ENCODE measurements at regions not wholly inside any gene's neighbourhood (a gene's known extent, or its start where the extent isn't known, plus 50 kb on each side); places are given as distances from the start of the nearest gene placed in this dataset.

DNA sequence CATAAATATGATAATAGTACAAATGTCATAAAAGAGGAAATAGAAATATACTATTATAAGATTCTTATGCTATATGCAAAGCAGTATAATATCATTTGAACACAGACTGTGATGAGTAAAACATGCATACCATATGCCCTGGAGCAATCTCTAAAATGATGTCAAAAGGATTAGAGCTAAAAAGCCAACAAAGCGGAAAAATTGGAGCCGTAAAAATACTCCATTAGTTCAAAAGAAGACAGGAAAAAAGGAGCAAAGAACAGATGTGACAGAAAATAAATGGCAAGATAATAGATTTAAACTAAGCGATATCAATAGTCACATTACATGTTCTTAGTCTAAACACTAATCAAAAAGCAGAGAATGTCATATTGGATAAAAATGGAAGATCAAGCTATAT, 191.0 kb upstream of the PLPP4 start:
- no peaks in the 10 kb centered on the region for H3K36me3 Mint-ChIP-seq (ENCODE audit: insufficient read depth)
- no peaks in the 10 kb centered on the region for H3K9me3 Mint-ChIP-seq
- no peak overlapping the region for H3K4me3 Mint-ChIP-seq
- DNase-seq: no peak
- H3K27me3 Mint-ChIP-seq: peaks cover 22 to 43% of the 10 kb centered on the region in 2 donors
- ATAC-seq (replicated peaks): no peak
- H3K27ac Mint-ChIP-seq: no peak overlapping the region
- no peaks in the 10 kb centered on the region for H3K4me1 Mint-ChIP-seq (ENCODE audit: low read depth in 2 of 2)

DNA sequence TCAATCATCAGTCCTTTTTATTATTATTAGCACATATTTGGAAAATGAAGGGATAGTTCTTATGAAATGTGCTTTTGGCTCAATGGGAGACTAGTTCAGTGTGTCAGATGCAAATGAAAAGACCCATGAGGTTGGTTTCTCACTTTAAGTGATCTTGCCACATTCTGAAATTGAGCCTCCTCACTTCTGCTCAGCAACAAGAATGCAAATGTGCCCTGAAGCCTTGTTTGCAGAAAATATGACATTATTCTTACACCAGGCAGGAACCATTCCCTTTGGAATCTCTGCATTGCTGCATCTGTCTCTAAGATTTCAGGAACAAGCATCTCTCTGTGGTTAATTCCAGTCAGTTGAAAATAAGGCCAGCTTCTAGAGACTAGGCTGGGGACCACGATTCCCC, 186.1 kb upstream of the PLPP4 start:
- no peak for ATAC-seq (replicated peaks)
- Mint-ChIP-seq H3K9me3 (peaks cover 0 to 1% of the 10 kb centered on the region in 2 donors), H3K27ac (no peak overlapping the region), H3K27me3 (peaks cover 0 to 4% of the 10 kb centered on the region in 2 donors), H3K4me3 (no peak overlapping the region), H3K4me1 (ENCODE audit: low read depth in 2 of 2) (no peaks in the 10 kb centered on the region), H3K36me3 (ENCODE audit: insufficient read depth) (no peaks in the 10 kb centered on the region)
- no peak for DNase-seq

DNA sequence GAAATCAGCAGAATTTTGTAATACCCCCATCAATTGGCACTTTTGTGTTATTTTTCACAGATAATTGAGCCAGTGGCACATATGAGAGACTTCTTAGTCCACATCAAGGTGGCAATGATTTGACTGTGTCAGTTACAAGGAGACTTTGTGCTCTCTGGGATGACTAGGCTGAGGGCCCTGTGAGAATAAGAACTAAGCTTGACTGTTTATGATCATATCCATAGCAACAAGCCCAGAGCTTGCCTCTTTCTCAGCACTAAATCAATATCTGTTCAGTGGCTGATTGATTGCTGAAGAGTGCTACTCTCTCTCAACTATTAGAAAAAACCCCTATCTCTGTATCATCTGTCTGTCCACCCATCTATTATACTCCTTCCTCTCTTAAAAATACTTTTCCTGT, 185.3 kb upstream of the PLPP4 start:
- peaks cover 0 to 7% of the 10 kb centered on the region in 2 donors for H3K27me3 Mint-ChIP-seq
- H3K36me3 Mint-ChIP-seq (ENCODE audit: insufficient read depth): no peaks in the 10 kb centered on the region
- H3K4me1 Mint-ChIP-seq (ENCODE audit: low read depth in 2 of 2): no peaks in the 10 kb centered on the region
- DNase-seq (no peak), ATAC-seq (replicated peaks) (no peak)
- H3K9me3 Mint-ChIP-seq: peaks cover 0 to 9% of the 10 kb centered on the region in 2 donors
- H3K4me3 Mint-ChIP-seq: no peak overlapping the region
- no peak overlapping the region for H3K27ac Mint-ChIP-seq

DNA sequence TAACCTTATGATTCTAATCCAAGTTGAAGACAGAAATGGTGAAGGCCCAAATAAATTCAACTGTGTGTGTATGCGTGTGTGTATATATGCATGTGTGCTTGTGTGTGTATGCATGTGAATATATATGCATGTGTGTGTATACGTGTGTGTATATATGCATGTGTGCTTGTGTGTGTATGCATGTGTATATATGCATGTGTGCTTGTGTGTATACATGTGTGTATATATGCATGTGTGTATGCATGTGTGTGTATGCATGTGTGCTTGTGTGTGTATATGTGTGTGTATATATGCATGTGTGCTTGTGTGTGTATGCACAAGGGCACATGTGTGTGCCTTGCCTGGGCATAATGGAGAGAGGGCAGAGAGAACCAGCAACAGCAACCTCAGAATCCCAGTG, 184.7 kb upstream of the PLPP4 start:
- Mint-ChIP-seq H3K27ac (no peak overlapping the region), H3K9me3 (peaks cover 0 to 10% of the 10 kb centered on the region in 2 donors), H3K4me1 (ENCODE audit: low read depth in 2 of 2) (no peaks in the 10 kb centered on the region), H3K27me3 (peaks cover 0 to 13% of the 10 kb centered on the region in 2 donors), H3K4me3 (no peak overlapping the region), H3K36me3 (ENCODE audit: insufficient read depth) (no peaks in the 10 kb centered on the region)
- ATAC-seq (replicated peaks) (no peak), DNase-seq (no peak)

DNA sequence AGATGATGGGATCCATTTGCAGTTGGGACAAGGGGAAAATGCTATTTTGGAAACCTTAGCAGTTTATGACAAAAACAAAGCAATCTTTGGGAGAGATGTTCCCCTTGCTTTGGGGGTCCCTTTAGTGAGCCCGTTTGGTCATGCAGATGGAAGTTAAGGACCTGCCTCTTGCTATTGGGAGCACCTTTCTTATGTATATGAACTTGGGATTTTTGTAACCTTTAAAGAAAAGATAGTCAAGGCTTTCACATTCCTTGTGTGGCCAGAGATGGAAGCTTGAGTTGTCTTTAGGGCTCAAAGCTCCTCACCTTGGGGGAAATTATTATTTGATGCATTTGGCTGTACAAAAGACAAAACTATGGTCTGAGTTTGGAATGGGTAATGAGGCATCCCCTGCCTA, 179.0 kb upstream of the PLPP4 start:
- Mint-ChIP-seq H3K4me1 (ENCODE audit: low read depth in 2 of 2) (no peaks in the 10 kb centered on the region), H3K27ac (no peak overlapping the region), H3K36me3 (ENCODE audit: insufficient read depth) (no peaks in the 10 kb centered on the region), H3K27me3 (peaks cover 9 to 24% of the 10 kb centered on the region in 2 donors), H3K9me3 (peaks cover 0 to 10% of the 10 kb centered on the region in 2 donors), H3K4me3 (no peak overlapping the region)
- ATAC-seq (replicated peaks) (no peak), DNase-seq (no peak)

DNA sequence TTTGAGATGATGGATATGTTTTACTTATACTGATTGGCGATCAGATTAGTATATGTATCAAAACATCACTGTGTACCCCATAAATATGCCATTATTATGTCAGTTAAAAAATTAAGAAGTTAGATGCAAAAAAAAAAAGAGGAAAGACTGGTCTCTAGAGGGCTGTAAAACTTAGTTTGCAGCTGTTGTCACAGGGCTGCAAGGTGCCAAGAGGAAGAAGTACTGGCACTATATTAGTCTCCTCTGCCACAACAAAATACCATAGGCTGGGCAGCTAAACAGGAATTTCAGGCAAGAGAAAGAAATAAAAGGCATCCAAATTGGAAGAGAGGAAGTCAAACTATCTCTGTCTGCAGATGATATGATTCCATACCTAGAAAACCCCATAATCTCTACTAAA, 177.8 kb upstream of the PLPP4 start:
- Mint-ChIP-seq H3K4me1 (ENCODE audit: low read depth in 2 of 2) (no peaks in the 10 kb centered on the region), H3K9me3 (peaks cover 0 to 10% of the 10 kb centered on the region in 2 donors), H3K36me3 (ENCODE audit: insufficient read depth) (no peaks in the 10 kb centered on the region), H3K4me3 (no peak overlapping the region), H3K27me3 (peaks cover 9 to 24% of the 10 kb centered on the region in 2 donors), H3K27ac (no peak overlapping the region)
- ATAC-seq (replicated peaks): no peak
- DNase-seq: no peak

DNA sequence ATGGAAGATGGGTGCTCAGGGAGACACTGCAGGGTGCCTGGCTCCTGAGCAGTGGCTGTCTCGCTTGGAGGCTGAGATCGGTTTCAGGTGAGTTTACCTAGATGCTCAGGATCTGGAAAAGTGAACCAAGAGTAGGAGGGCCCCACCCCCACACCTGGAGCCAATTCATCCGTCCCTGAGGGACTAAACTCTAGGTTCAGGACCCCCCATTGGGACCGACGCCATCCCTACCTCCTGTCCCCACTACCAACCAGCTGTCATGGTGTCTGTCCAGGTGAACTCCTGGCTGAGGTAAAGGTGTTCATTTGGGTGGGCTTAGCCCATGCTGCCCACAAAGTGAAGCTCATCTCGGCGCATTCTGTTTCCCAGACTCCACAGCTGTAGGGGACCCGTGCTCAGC, 174.6 kb upstream of the PLPP4 start:
- no peaks in the 10 kb centered on the region for H3K9me3 Mint-ChIP-seq
- H3K4me1 Mint-ChIP-seq (ENCODE audit: low read depth in 2 of 2): no peaks in the 10 kb centered on the region
- no peaks in the 10 kb centered on the region for H3K36me3 Mint-ChIP-seq (ENCODE audit: insufficient read depth)
- no peak overlapping the region for H3K4me3 Mint-ChIP-seq
- no peak for ATAC-seq (replicated peaks)
- H3K27me3 Mint-ChIP-seq: peaks cover 9 to 11% of the 10 kb centered on the region in 2 donors
- DNase-seq: no peak
- no peak overlapping the region for H3K27ac Mint-ChIP-seq

- Mint-ChIP-seq H3K27ac (no peak overlapping the region), H3K4me3 (no peak overlapping the region), H3K4me1 (ENCODE audit: low read depth in 2 of 2) (no peaks in the 10 kb centered on the region), H3K27me3 (peaks cover 9 to 11% of the 10 kb centered on the region in 2 donors), H3K36me3 (ENCODE audit: insufficient read depth) (no peaks in the 10 kb centered on the region), H3K9me3 (no peaks in the 10 kb centered on the region)
- ATAC-seq (replicated peaks) (no peak), DNase-seq (no peak)
Observed at GRCh38 chr10:120282846-120283492, 174.1 kb upstream of the PLPP4 start.

DNA sequence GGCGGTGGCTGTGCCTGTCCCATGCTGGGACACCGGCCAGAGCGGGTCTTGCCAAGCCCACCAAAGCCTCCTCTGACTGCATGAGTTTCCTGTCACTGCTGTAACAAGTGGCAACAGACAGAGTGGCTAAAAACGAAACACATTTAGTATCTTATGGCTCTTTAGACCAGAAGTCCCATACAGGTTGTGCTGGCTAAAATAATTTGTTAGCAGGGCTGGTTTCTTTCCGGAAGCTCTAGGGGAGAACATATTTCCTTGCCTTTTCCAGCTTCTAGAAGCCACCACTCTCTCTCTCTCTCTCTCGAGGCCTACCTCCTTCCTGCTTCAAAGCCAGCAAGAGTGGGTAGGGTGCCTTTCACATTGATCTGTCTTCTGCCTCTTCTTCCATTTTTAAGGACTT, 171.6 kb upstream of the PLPP4 start:
- no peaks in the 10 kb centered on the region for H3K9me3 Mint-ChIP-seq

GRCh38 chr10:120286280-120286679, 170.7 kb upstream of the PLPP4 start:
- Mint-ChIP-seq H3K4me3 (no peak overlapping the region), H3K27ac (no peak overlapping the region), H3K9me3 (no peaks in the 10 kb centered on the region), H3K4me1 (ENCODE audit: low read depth in 2 of 2) (no peaks in the 10 kb centered on the region), H3K27me3 (peaks cover 0 to under 1% of the 10 kb centered on the region in 2 donors), H3K36me3 (ENCODE audit: insufficient read depth) (no peaks in the 10 kb centered on the region)
- ATAC-seq (replicated peaks): no peak
- DNase-seq: no peak

More for the DNA sequence above, 171.6 kb upstream of the PLPP4 start:
- no peak for DNase-seq
- H3K36me3 Mint-ChIP-seq (ENCODE audit: insufficient read depth): no peaks in the 10 kb centered on the region
- H3K27ac Mint-ChIP-seq: no peak overlapping the region
- peaks cover 0 to under 1% of the 10 kb centered on the region in 2 donors for H3K27me3 Mint-ChIP-seq
- ATAC-seq (replicated peaks): no peak
- H3K4me1 Mint-ChIP-seq (ENCODE audit: low read depth in 2 of 2): no peaks in the 10 kb centered on the region
- no peak overlapping the region for H3K4me3 Mint-ChIP-seq

DNA sequence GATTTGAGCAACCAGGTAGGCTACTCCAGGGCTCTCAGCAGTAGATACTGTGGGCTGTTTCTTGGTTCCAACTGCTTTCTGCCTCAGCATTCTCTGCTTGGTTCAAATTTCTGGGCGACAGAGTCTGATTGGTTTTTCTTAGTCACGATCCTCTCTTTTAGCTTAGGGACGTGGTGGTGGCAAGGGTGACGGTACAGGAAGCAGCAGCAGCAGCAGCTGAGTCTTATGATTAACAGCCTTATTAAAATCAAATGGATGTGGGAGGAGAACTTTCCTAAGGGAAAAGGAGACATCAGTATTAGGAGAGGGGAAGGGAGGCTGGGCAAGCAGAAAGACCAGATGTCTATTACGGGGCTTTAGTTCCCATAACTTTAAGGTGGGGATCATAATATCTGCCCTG, 156.5 kb upstream of the PLPP4 start:
- Mint-ChIP-seq H3K36me3 (ENCODE audit: insufficient read depth) (peaks cover 3% of the 10 kb centered on the region), H3K9me3 (peaks cover 0 to 10% of the 10 kb centered on the region in 2 donors), H3K27me3 (peaks cover 7 to 14% of the 10 kb centered on the region in 2 donors), H3K4me1 (ENCODE audit: low read depth in 2 of 2) (no peaks in the 10 kb centered on the region), H3K4me3 (no peak overlapping the region), H3K27ac (no peak overlapping the region)
- DNase-seq (no peak), ATAC-seq (replicated peaks) (no peak)

- no peak for ATAC-seq (replicated peaks)
- Mint-ChIP-seq H3K9me3 (peaks cover 0 to 3% of the 10 kb centered on the region in 2 donors), H3K27me3 (peaks cover 10 to 20% of the 10 kb centered on the region in 2 donors), H3K36me3 (ENCODE audit: insufficient read depth) (peaks cover 6% of the 10 kb centered on the region), H3K4me3 (no peak overlapping the region), H3K4me1 (ENCODE audit: low read depth in 2 of 2) (no peaks in the 10 kb centered on the region), H3K27ac (no peak overlapping the region)
- no peak for DNase-seq
Observed at GRCh38 chr10:120308589-120308988, 148.4 kb upstream of the PLPP4 start.

- H3K9me3 Mint-ChIP-seq: peaks cover 2 to 11% of the 10 kb centered on the region in 2 donors
- ATAC-seq (replicated peaks): no peak
- H3K4me3 Mint-ChIP-seq: no peak overlapping the region
- H3K27ac Mint-ChIP-seq: no peak overlapping the region
- DNase-seq: no peak
- H3K4me1 Mint-ChIP-seq (ENCODE audit: low read depth in 2 of 2): no peaks in the 10 kb centered on the region
- H3K27me3 Mint-ChIP-seq: peaks cover 19 to 24% of the 10 kb centered on the region in 2 donors
- no peaks in the 10 kb centered on the region for H3K36me3 Mint-ChIP-seq (ENCODE audit: insufficient read depth)
Observed at GRCh38 chr10:120313715-120314114, 143.3 kb upstream of the PLPP4 start.

GRCh38 chr10:120314442-120314841, 142.6 kb upstream of the PLPP4 start:
- H3K9me3 Mint-ChIP-seq: peaks cover 2 to 11% of the 10 kb centered on the region in 2 donors
- H3K4me1 Mint-ChIP-seq (ENCODE audit: low read depth in 2 of 2): no peaks in the 10 kb centered on the region
- peaks cover 19 to 23% of the 10 kb centered on the region in 2 donors for H3K27me3 Mint-ChIP-seq
- DNase-seq (no peak), ATAC-seq (replicated peaks) (no peak)
- H3K36me3 Mint-ChIP-seq (ENCODE audit: insufficient read depth): no peaks in the 10 kb centered on the region
- no peak overlapping the region for H3K4me3 Mint-ChIP-seq
- no peak overlapping the region for H3K27ac Mint-ChIP-seq

All from effector memory CD8-positive, alpha-beta T cell (primary cell).